ENCODE measurements at regions not wholly inside any gene's neighbourhood (a gene's known extent, or its start where the extent isn't known, plus 50 kb on each side); places are given as distances from the start of the nearest gene placed in this dataset.

GRCh38 chr1:164188497-164188896 lies 370.5 kb upstream of the PBX1 start:
- Histone ChIP-seq H3K4me3 (ENCODE audit: low read depth, low read length) (no peak overlapping the region), H3K9me3 (ENCODE audit: control insufficient read depth, insufficient read depth, low read depth, low read length) (no peaks in the 10 kb centered on the region), H3K4me1 (ENCODE audit: control insufficient read depth, insufficient read depth, low read length) (no peaks in the 10 kb centered on the region), H3K27ac (ENCODE audit: extremely low read depth, low read depth, low read length) (no peak overlapping the region), H3K36me3 (ENCODE audit: control insufficient read depth in 2 of 2, insufficient read depth in 1 of 2, low read length in 2 of 2) (no peaks in the 10 kb centered on the region)
- CTCF ChIA-PET = interaction anchor here (0.6 kb wide), 1 partner anchor 194 kb away, joined by 3 read pairs; no protein-coding TSS in a partner anchor
- POLR2A ChIA-PET = no interaction called here
- TF ChIP-seq ZNF473 (tag by site-specific recombination; IDR thresholded peaks at IDR 0.05) (no peak), ZBTB6 (tag by site-specific recombination; IDR thresholded peaks at IDR 0.05) (no peak), ZNF560 (tag by site-specific recombination; IDR thresholded peaks at IDR 0.05; ENCODE audit: borderline replicate concordance) (no peak), RBAK (tag by site-specific recombination; IDR thresholded peaks at IDR 0.05) (no peak), ZNF585B (tag by site-specific recombination; IDR thresholded peaks at IDR 0.05) (no peak), ZSCAN23 (tag by site-specific recombination; IDR thresholded peaks at IDR 0.05) (no peak), ZNF76 (tag by site-specific recombination; IDR thresholded peaks at IDR 0.05; ENCODE audit: borderline replicate concordance, low read depth) (no peak), KLF8 (tag by site-specific recombination; IDR thresholded peaks at IDR 0.05) (no peak), ATF2 (tag by site-specific recombination; IDR thresholded peaks at IDR 0.05; ENCODE audit: low read depth) (no peak), ZNF121 (tag by site-specific recombination; IDR thresholded peaks at IDR 0.05) (no peak), ZNF654 (tag by site-specific recombination; IDR thresholded peaks at IDR 0.05; ENCODE audit: low read depth) (no peak), ZNF48 (tag by site-specific recombination; IDR thresholded peaks at IDR 0.05) (no peak), ZBTB1 (tag by site-specific recombination; IDR thresholded peaks at IDR 0.05) (no peak), MEIS1 (CRISPR knock-in tag; IDR thresholded peaks at IDR 0.05; ENCODE audit: borderline replicate concordance) (no peak), ZNF549 (tag by site-specific recombination; IDR thresholded peaks at IDR 0.05) (no peak), ZSCAN16 (tag by site-specific recombination; IDR thresholded peaks at IDR 0.05) (no peak), ZNF645 (tag by site-specific recombination; IDR thresholded peaks at IDR 0.05) (no peak)
- TF ChIP-seq, protein P1, sequence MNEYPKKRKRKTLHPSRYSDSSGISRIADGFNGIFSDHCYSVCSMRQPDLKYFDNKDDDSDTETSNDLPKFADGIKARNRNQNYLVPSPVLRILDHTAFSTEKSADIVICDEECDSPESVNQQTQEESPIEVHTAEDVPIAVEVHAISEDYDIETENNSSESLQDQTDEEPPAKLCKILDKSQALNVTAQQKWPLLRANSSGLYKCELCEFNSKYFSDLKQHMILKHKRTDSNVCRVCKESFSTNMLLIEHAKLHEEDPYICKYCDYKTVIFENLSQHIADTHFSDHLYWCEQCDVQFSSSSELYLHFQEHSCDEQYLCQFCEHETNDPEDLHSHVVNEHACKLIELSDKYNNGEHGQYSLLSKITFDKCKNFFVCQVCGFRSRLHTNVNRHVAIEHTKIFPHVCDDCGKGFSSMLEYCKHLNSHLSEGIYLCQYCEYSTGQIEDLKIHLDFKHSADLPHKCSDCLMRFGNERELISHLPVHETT (tag by site-specific recombination; IDR thresholded peaks at IDR 0.05) = no peak
- TF ChIP-seq, protein P2, sequence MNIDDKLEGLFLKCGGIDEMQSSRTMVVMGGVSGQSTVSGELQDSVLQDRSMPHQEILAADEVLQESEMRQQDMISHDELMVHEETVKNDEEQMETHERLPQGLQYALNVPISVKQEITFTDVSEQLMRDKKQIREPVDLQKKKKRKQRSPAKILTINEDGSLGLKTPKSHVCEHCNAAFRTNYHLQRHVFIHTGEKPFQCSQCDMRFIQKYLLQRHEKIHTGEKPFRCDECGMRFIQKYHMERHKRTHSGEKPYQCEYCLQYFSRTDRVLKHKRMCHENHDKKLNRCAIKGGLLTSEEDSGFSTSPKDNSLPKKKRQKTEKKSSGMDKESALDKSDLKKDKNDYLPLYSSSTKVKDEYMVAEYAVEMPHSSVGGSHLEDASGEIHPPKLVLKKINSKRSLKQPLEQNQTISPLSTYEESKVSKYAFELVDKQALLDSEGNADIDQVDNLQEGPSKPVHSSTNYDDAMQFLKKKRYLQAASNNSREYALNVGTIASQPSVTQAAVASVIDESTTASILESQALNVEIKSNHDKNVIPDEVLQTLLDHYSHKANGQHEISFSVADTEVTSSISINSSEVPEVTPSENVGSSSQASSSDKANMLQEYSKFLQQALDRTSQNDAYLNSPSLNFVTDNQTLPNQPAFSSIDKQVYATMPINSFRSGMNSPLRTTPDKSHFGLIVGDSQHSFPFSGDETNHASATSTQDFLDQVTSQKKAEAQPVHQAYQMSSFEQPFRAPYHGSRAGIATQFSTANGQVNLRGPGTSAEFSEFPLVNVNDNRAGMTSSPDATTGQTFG (tag by site-specific recombination; IDR thresholded peaks at IDR 0.05; ENCODE audit: borderline replicate concordance) = no peak
- TF ChIP-seq, protein P3, sequence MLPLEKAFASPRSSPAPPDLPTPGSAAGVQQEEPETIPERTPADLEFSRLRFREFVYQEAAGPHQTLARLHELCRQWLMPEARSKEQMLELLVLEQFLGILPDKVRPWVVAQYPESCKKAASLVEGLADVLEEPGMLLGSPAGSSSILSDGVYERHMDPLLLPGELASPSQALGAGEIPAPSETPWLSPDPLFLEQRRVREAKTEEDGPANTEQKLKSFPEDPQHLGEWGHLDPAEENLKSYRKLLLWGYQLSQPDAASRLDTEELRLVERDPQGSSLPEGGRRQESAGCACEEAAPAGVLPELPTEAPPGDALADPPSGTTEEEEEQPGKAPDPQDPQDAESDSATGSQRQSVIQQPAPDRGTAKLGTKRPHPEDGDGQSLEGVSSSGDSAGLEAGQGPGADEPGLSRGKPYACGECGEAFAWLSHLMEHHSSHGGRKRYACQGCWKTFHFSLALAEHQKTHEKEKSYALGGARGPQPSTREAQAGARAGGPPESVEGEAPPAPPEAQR (tag by site-specific recombination; IDR thresholded peaks at IDR 0.05) = no peak

All from HEK293 (cell line).